Amniotic stem cell (primary cell): ENCODE measurements at regions not wholly inside any gene's neighbourhood (a gene's known extent, or its start where the extent isn't known, plus 50 kb on each side); places are given as distances from the start of the nearest gene placed in this dataset.

Experiments used
- DNase-seq: peaks from one replicate; lab custom pipeline; 2025; lab: John Stamatoyannopoulos, UW

- no peak for DNase-seq
These were observed 81.7 kb upstream of the NRP1 start for GRCh38 chr10:33416209-33416608.

DNA sequence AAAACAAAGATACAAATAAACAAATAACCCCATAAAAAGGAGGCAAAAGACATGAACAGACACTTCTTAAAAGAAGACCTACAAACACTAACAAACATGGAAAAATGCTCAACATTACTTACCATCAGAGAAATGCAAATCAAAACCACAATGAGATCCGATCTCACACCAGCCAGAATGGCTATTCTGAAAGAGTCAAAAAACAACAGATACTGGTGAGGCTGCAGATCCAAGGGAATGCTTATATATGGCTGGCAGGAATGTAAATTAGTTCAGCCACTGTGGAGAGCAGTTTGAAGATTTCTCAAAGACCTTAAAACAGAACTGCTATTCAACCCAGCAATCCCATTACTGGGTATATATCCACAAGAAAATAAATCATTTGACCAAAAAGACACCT is 80.4 kb upstream of the NRP1 start:
- DNase-seq = no peak

- peak; percentile 83 for DNase-seq
These were observed 78.3 kb upstream of the NRP1 start for GRCh38 chr10:33412653-33413361.

DNA sequence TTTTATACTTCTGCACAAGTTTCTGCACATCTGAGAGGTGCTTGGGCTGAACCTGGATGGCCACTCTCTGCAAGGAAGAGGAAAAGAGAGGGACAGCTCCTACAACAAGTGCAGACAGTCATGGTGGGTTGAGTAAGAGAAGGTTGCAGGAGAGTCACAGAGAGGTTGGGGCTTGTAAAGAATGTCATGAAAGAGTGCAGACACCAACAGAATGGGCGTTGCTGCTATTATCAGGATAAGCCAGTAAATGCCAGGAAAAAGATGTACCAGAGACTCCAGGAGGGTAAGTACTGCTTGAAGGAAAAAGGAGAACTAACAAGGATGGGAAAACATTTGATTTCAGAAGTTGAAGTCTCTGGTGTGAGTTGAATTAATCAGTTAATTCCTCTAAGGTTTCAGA is 77.8 kb upstream of the NRP1 start:
- DNase-seq = no peak

DNA sequence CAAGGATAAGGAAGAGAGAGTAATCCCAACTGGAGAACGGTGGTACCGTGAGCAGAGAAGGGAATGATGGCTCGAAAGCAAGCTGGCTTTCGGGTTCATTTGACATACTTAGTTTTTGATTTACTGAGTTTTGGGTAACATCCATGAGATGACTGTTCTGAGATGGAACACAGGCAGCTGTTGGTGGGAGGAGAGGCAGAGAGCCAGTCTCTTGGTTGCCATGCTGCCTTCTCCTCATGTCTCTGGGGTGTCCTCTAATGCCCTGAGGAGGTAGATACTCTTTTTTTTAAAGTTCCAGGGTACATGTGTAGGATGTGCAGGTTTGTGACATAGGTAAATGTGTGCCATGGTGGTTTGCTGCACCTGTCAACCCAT is 76.4 kb upstream of the NRP1 start:
- no peak for DNase-seq

DNA sequence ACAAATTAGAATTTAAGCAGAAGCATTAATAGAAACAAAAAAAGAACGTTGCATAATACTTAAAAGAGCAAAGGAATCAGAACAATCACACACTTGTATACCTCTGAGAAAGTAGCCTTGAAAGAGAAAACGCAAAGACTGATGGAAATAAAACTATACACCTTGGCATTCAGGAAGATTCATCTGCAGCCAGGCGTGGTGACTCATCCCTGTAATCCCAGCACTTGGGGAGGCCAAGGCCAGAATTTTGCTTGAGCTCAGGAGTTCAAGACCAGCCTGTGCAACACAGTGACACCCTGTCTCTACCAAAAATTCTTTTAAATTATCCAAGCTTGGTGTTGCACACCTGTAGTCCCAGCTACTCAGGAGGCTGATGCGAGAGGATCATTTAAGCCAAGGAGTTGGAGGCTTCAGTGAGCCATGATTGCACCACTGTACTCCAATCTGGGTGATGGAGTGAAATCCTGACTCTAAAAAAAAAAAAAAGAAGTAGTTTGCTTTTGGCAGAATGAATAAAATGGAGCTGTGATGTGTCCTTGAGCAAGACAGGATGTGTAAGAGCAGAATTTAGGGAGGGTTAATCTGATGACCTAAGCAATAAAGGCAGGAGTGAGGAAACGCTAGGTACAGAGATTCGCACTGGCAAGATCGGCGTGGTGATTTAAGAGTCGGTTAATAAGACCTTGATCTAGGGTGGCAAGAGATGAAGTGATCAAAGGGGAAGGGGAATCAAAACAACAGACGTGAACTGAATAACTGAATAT is 75.8 kb upstream of the NRP1 start:
- no peak for DNase-seq

DNA sequence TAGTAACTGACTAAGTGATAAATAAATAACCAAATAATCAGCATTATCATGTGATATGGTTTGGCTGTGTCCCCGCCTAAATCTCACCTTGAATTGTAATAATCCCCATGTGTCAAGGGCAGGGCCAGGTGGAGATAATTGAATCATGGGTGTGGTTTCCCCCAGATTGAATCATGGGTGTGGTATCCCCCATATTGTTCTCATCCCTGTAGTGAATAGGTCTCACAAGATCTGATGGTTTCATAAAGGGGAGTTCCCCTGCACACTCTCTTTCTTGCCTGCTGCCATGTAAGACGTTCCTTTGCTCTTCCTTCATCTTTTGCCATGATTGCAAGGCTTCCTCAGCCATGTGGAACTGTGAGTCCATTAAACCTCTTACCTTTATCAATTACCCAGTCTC is 72.1 kb upstream of the NRP1 start:
- DNase-seq = no peak

- no peak for DNase-seq
These were observed 68.0 kb upstream of the NRP1 start for GRCh38 chr10:33402220-33403073.

GRCh38 chr10:33401300-33401699 is 66.8 kb upstream of the NRP1 start:
- no peak for DNase-seq

DNA sequence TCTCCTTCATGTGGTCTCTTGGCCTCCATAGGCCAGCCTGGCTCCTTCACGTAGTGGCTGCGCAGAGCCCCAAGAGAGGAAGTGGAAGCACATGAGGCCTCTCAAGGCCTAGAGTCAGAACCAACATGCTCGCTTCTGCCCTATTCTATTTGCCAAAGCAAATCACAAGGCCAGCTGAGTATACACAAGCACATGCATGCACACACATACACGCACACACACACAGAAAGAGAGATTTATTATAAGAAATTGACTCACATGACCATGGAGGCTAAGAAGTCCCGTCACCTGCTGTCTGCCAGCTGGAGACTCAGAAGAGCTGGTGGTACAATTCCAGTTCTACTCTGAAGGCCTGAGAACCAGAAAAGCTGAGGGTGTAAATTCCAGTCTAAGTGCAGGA is 64.3 kb upstream of the NRP1 start:
- no peak for DNase-seq

GRCh38 chr10:33396938-33397337 is 62.5 kb upstream of the NRP1 start:
- DNase-seq = no peak

GRCh38 chr10:33396279-33396678 is 61.8 kb upstream of the NRP1 start:
- DNase-seq = no peak

GRCh38 chr10:33395201-33395600 is 60.7 kb upstream of the NRP1 start:
- DNase-seq = no peak

DNA sequence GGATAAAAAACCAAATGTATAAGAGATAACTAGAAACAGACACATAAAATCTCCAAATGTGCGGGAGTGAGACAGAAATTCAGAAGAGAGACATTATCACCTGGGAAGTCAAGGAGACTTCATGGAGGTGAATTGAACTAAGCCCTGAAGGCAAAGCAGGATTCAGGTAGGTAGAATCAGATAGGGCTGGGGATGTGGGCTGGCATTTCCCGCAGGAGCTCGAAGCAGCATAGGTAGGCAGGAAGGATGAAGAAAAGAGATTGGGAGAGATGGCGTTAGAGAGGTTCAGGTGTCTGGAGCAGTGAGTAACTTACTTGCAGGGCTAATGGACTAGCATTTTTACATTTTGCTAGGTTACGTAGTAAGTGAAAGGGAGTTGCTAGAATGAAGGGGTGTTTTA is 58.2 kb upstream of the NRP1 start:
- no peak for DNase-seq

- no peak for DNase-seq
These were observed 57.4 kb upstream of the NRP1 start for GRCh38 chr10:33391611-33392465.

DNA sequence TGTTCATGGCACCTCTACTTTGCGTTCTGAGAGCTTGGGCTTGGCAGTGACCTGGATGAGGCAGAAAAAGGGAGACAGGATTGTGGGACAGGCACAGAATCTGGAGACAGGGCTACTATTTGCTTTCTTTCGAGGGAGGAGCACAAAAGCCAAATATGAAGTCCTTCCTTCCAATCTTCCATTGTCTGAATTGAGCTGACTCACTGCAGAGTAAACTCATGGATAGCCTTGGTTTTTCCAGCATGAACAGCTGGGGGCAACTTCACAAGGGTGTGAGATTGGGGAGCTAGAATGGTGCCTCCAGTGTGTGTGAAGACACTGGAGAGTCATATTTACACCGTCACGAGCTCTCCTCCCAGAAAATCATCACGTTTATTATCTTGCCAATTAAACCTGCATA is 55.6 kb upstream of the NRP1 start:
- DNase-seq = no peak

- no peak for DNase-seq
These were observed 54.3 kb upstream of the NRP1 start for GRCh38 chr10:33388785-33389184.

DNA sequence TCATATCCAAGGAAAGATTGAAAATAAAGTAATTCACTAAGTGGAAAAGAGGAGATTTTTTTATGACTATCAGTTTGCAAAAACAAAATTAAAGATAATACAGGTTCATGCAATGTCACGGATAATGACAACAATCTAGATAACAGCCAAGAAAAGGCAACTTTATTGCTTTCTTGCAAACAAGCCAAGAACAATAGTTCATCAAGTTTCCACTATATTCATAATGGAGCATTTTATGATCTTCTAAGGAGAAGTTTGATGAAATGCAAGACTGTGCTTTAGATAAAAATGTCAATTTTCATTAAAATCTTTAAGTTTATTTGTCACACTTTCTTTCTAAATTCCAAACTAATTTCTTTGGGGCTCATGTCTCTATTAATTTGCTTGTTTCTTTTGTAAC is 53.9 kb upstream of the NRP1 start:
- no peak for DNase-seq

- DNase-seq = no peak
These were observed 53.3 kb upstream of the NRP1 start for GRCh38 chr10:33387720-33388119.

GRCh38 chr10:33386926-33387325 is 52.5 kb upstream of the NRP1 start:
- DNase-seq = no peak

GRCh38 chr10:33385686-33386085 is 51.2 kb upstream of the NRP1 start:
- DNase-seq = no peak

DNA sequence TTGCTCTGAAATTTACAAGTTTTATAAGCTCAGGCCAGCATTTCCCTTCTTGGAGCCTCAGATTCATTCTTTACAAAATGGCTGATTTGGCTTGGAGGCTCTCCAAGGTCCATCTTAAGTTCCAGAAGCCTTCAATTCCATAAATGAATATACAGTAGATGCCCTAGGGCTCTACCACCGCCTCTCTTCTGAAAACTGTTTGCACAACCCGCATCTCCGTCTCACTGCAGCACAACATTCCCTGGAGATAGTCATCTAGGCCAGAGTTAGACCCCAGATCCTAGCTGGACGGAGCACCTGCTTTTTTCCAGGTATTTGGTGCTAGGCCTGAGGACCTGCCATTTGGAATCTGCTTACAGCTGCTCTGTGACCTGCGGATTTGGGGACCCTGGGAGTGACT is 50.5 kb upstream of the NRP1 start:
- DNase-seq = no peak
